Activated CD8-positive, alpha-beta T cell treated with anti-CD3 and anti-CD28 coated beads for 36 hours (primary cell): ENCODE measurements at regions not wholly inside any gene's neighbourhood (a gene's known extent, or its start where the extent isn't known, plus 50 kb on each side); places are given as distances from the start of the nearest gene placed in this dataset.
"Not testable (repeated sequence)": the region's sequence is repeated elsewhere in the genome, so short reads cannot be mapped to it uniquely, and the experiment has no call there.

Source experiments
- ATAC-seq: fragments of 200-7000 bp; cut with Tn5 transposase; one replicate; pipeline ENCODE4 v1.10.0; 2021; ENCODE audit warnings: mild to moderate bottlenecking, moderate library complexity
- CTCF ChIA-PET: fragments of 350-600 bp; sonication (Branson Sonifier 250); formaldehyde crosslinking; loops from one replicate; lab custom pipeline; 2021; ENCODE audit warnings: antibody characterized with exemption; lab: Charles Lee
- POLR2A ChIA-PET: fragments of 350-600 bp; sonication (Branson Sonifier 250); formaldehyde crosslinking; loops from one replicate; lab custom pipeline; 2021; ENCODE audit warnings: antibody characterized with exemption; lab: Charles Lee
- DNase-seq: peaks from one replicate; pipeline ENCODE4 v3.0.0-alpha.2; 2020
- H3K27ac Mint-ChIP-seq: one replicate; pipeline ENCODE4 v1.8.0; 2021; ENCODE audit warnings: mild to moderate bottlenecking, mixed read lengths
- H3K27me3 Mint-ChIP-seq: one replicate; pipeline ENCODE4 v1.8.0; 2021; ENCODE audit warnings: mixed read lengths
- H3K36me3 Mint-ChIP-seq: one replicate; pipeline ENCODE4 v1.8.0; 2021; ENCODE audit warnings: low read depth, mixed read lengths
- H3K4me1 Mint-ChIP-seq: one replicate; pipeline ENCODE4 v1.8.0; 2021; ENCODE audit warnings: low read depth, mixed read lengths
- H3K4me3 Mint-ChIP-seq: one replicate; pipeline ENCODE4 v1.8.0; 2021; ENCODE audit warnings: mild to moderate bottlenecking, moderate library complexity, mixed read lengths
- H3K9me3 Mint-ChIP-seq: one replicate; pipeline ENCODE4 v1.8.0; 2021; ENCODE audit warnings: mixed read lengths
- CTCF ChIP-seq: fragments of 200-600 bp; IDR thresholded peaks from one replicate; pipeline ENCODE4 v1.8.0; 2022; ENCODE audit warnings: antibody characterized with exemption, mild to moderate bottlenecking
- intact Hi-C: fragments of 100-400 bp; cut with micrococcal nuclease; formaldehyde crosslinking; loops from one replicate; pipeline ENCODE4 v1.10.0; 2022

- CTCF ChIA-PET = interaction anchor here (1.0 kb wide), 1 partner anchor 20 kb away, joined by 3 read pairs; no protein-coding TSS in a partner anchor
Measured at GRCh38 chr3:160053048-160053391, 64.4 kb downstream of the IL12A start.

GRCh38 chr3:160054862-160055261, 66.2 kb downstream of the IL12A start:
- CTCF ChIA-PET, H3K9me3 Mint-ChIP-seq, H3K4me3 Mint-ChIP-seq, ATAC-seq, H3K36me3 Mint-ChIP-seq, H3K27ac Mint-ChIP-seq, POLR2A ChIA-PET, intact Hi-C loops, H3K4me1 Mint-ChIP-seq, DNase-seq, H3K27me3 Mint-ChIP-seq: not testable (repeated sequence)

More at GRCh38 chr3:160053048-160053391, 64.4 kb downstream of the IL12A start:
- H3K36me3 Mint-ChIP-seq = no peaks in the 10 kb centered on the region
- H3K4me3 Mint-ChIP-seq = no peak overlapping the region
- no peak for TF ChIP-seq CTCF
- H3K27me3 Mint-ChIP-seq = peaks cover 3% of the 10 kb centered on the region
- POLR2A ChIA-PET = no interaction called here
- H3K9me3 Mint-ChIP-seq = no peaks in the 10 kb centered on the region
- no peaks in the 10 kb centered on the region for H3K4me1 Mint-ChIP-seq
- intact Hi-C loops = no loop called here
- DNase-seq = no peak
- H3K27ac Mint-ChIP-seq = no peak overlapping the region
- ATAC-seq = no peak

- Mint-ChIP-seq H3K36me3 (no peaks in the 10 kb centered on the region), H3K27ac (no peak overlapping the region), H3K4me1 (no peaks in the 10 kb centered on the region), H3K4me3 (no peak overlapping the region), H3K27me3 (peaks cover 3% of the 10 kb centered on the region), H3K9me3 (no peaks in the 10 kb centered on the region)
- ChIA-PET POLR2A (no interaction called here), CTCF (no interaction called here)
- TF ChIP-seq CTCF = no peak
- no peak for DNase-seq
- no peak for ATAC-seq
- intact Hi-C loops = no loop called here
Measured at GRCh38 chr3:160055659-160056058, 67.0 kb downstream of the IL12A start.

GRCh38 chr3:160057331-160057730, 68.7 kb downstream of the IL12A start:
- Mint-ChIP-seq H3K4me1 (peaks cover 5% of the 10 kb centered on the region), H3K4me3 (no peak overlapping the region), H3K27me3 (peaks cover 6% of the 10 kb centered on the region), H3K36me3 (peaks cover 2% of the 10 kb centered on the region), H3K27ac (no peak overlapping the region), H3K9me3 (peaks cover 6% of the 10 kb centered on the region)
- intact Hi-C loops = no loop called here
- no peak for TF ChIP-seq CTCF
- ATAC-seq = no peak
- POLR2A ChIA-PET = no interaction called here
- no peak for DNase-seq
- CTCF ChIA-PET = no interaction called here

GRCh38 chr3:160060409-160061027, 71.9 kb downstream of the IL12A start:
- ATAC-seq (no peak), DNase-seq (no peak)
- POLR2A ChIA-PET = no interaction called here
- Mint-ChIP-seq H3K27ac (no peak overlapping the region), H3K4me1 (peaks cover 5% of the 10 kb centered on the region), H3K27me3 (peaks cover 2% of the 10 kb centered on the region), H3K4me3 (no peak overlapping the region), H3K36me3 (peaks cover 2% of the 10 kb centered on the region), H3K9me3 (peaks cover 6% of the 10 kb centered on the region)
- no peak for TF ChIP-seq CTCF
- CTCF ChIA-PET = no interaction called here
- intact Hi-C loops = no loop called here
